H1 (cell line): ENCODE measurements at regions not wholly inside any gene's neighbourhood (a gene's known extent, or its start where the extent isn't known, plus 50 kb on each side); places are given as distances from the start of the nearest gene placed in this dataset.

Experiments
- CTCF ChIA-PET: fragments of 300-600 bp; sonication (Branson Sonifier 250); formaldehyde crosslinking; loops from one replicate; lab custom pipeline; 2021; ENCODE audit not compliant: partially characterized antibody; lab: Charles Lee
- POLR2A ChIA-PET: fragments of 300-600 bp; sonication (Branson Sonifier 250); formaldehyde crosslinking; loops from one replicate; lab custom pipeline; 2021; ENCODE audit warnings: inconsistent platforms; ENCODE audit not compliant: partially characterized antibody; lab: Charles Lee
- DNase-seq, 2 experiments: peaks; one replicate each; pipeline versions ENCODE4 v3.0.0 to v3.0.0-alpha.2; 2010 to 2022; ENCODE audit warnings: low spot score in 2 of 2, low read depth in 1 of 2, mixed read lengths in 1 of 2
- FAIRE-seq: peaks from 2 replicates; lab custom pipeline; 2011; peaks lifted over from hg19 to GRCh38; lab: Jason Lieb, UNC
- H2AFZ ChIP-seq: 2 replicates; pipeline ENCODE4 v1.8.1; 2012; ENCODE audit warnings: low read length, inconsistent platforms
- H2AK5ac ChIP-seq: 2 replicates; pipeline ENCODE4 v1.6.1; 2013; ENCODE audit warnings: low read depth, low read length
- H2BK120ac ChIP-seq: replicated peaks from 2 replicates; pipeline ENCODE3; 2013; ENCODE audit warnings: low read depth, low read length, inconsistent platforms
- H2BK12ac ChIP-seq: 2 replicates; pipeline ENCODE4 v1.6.1; 2013; ENCODE audit warnings: low read depth, low read length
- H2BK15ac ChIP-seq: 2 replicates; pipeline ENCODE4 v1.6.1; 2013; ENCODE audit warnings: low read length
- H2BK20ac ChIP-seq: 2 replicates; pipeline ENCODE4 v1.6.1; 2013; ENCODE audit warnings: low read length
- H2BK5ac ChIP-seq: 2 replicates; pipeline ENCODE4 v1.6.1; 2013; ENCODE audit warnings: low read depth, low read length
- H3K14ac ChIP-seq: 2 replicates; pipeline ENCODE4 v1.6.1; 2013; ENCODE audit warnings: inconsistent platforms; ENCODE audit not compliant: insufficient read length
- H3K18ac ChIP-seq: 2 replicates; pipeline ENCODE4 v1.6.1; 2013; ENCODE audit warnings: low read length; ENCODE audit errors: extremely low read depth
- H3K23ac ChIP-seq: 2 replicates; pipeline ENCODE4 v1.6.1; 2013; ENCODE audit warnings: inconsistent platforms; ENCODE audit not compliant: insufficient read length
- H3K23me2 ChIP-seq: 2 replicates; pipeline ENCODE4 v1.6.1; 2013; ENCODE audit warnings: low read depth, low read length
- H3K27ac ChIP-seq: 2 replicates; pipeline ENCODE4 v1.6.1; 2011; ENCODE audit warnings: low read depth, low read length, inconsistent platforms
- H3K27me3 ChIP-seq, 4 experiments: replicated peaks in 1 of 4; 1 replicate in 1 of 4; 2 replicates in 3 of 4; pipeline versions ENCODE4 v1.6.1 to v1.8.1; 2011 to 2013; ENCODE audit warnings: low read length in 3 of 4, mild to moderate bottlenecking in 3 of 4, inconsistent platforms in 2 of 4, mixed read lengths in 2 of 4, moderate library complexity in 1 of 4; ENCODE audit not compliant: control insufficient read depth in 3 of 4, insufficient read depth in 3 of 4; ENCODE audit errors: extremely low read depth in 1 of 4
- H3K36me3 ChIP-seq, 4 experiments: 2 replicates each; pipeline versions ENCODE4 v1.6.1 to v1.8.1; 2011 to 2013; ENCODE audit warnings: mild to moderate bottlenecking in 4 of 4, low read length in 3 of 4, moderate library complexity in 2 of 4, control low read depth in 1 of 4, inconsistent platforms in 1 of 4; ENCODE audit not compliant: insufficient read depth in 4 of 4, control insufficient read depth in 2 of 4
- H3K4ac ChIP-seq: replicated peaks from 2 replicates; pipeline ENCODE3; 2013; ENCODE audit warnings: low read length, low read depth, mixed read lengths, inconsistent platforms; ENCODE audit not compliant: insufficient read length
- H3K4me1 ChIP-seq, 4 experiments: replicated peaks in 1 of 4; 1 replicate in 1 of 4; 2 replicates in 3 of 4; pipeline versions ENCODE4 v1.6.1 to v1.8.1; 2011 to 2013; ENCODE audit warnings: low read length in 3 of 4, inconsistent platforms in 2 of 4, mixed read lengths in 1 of 4; ENCODE audit not compliant: insufficient read depth in 4 of 4, control insufficient read depth in 3 of 4
- H3K4me2 ChIP-seq, 2 experiments: 2 replicates each; pipeline versions ENCODE4 v1.6.1 to v1.8.1; 2011 to 2013; ENCODE audit warnings: low read depth in 2 of 2, low read length in 2 of 2, control low read depth in 1 of 2, inconsistent platforms in 1 of 2, mild to moderate bottlenecking in 1 of 2; ENCODE audit not compliant: insufficient read depth in 1 of 2
- H3K4me3 ChIP-seq, 4 experiments: fragments of 200-600, 300-600 bp in 1 of 4; sonication (generic), shearing (Covaris generic), sonication (Bioruptor Twin) in 1 of 4; 2 replicates each; pipeline versions ENCODE4 v1.5.1 to v1.8.1; 2011 to 2016; ENCODE audit warnings: low read length in 4 of 4, low read depth in 3 of 4, control low read depth in 2 of 4, inconsistent platforms in 2 of 4, mild to moderate bottlenecking in 2 of 4, mixed read lengths in 1 of 4, moderate library complexity in 1 of 4; ENCODE audit not compliant: insufficient read depth in 2 of 4; ENCODE audit errors: extremely low read depth in 1 of 4
- H3K56ac ChIP-seq: replicated peaks from 2 replicates; pipeline ENCODE3; 2013; ENCODE audit warnings: low read depth, mild to moderate bottlenecking, mixed read lengths, low read length, inconsistent platforms; ENCODE audit not compliant: insufficient read length
- H3K79me1 ChIP-seq: 2 replicates; pipeline ENCODE4 v1.6.1; 2013; ENCODE audit warnings: low read depth, low read length, control low read depth
- H3K79me2 ChIP-seq, 2 experiments: 2 replicates each; pipeline versions ENCODE4 v1.6.1 to v1.8.1; 2012 to 2013; ENCODE audit warnings: low read length in 2 of 2, mild to moderate bottlenecking in 2 of 2, inconsistent platforms in 1 of 2; ENCODE audit not compliant: insufficient read depth in 2 of 2, control insufficient read depth in 1 of 2
- H3K9ac ChIP-seq, 4 experiments: replicated peaks in 1 of 4; 1 replicate in 1 of 4; 2 replicates in 3 of 4; pipeline versions ENCODE4 v1.6.1 to v1.8.1; 2011 to 2013; ENCODE audit warnings: low read depth in 3 of 4, low read length in 3 of 4, control low read depth in 2 of 4, mild to moderate bottlenecking in 2 of 4, moderate library complexity in 2 of 4, inconsistent platforms in 1 of 4; ENCODE audit errors: extremely low read depth in 1 of 4
- H3K9me3 ChIP-seq, 2 experiments: 2 replicates each; pipeline versions ENCODE4 v1.6.1 to v1.8.1; 2012 to 2013; ENCODE audit warnings: mild to moderate bottlenecking in 2 of 2, moderate library complexity in 2 of 2, control low read depth in 1 of 2, inconsistent platforms in 1 of 2, low read depth in 1 of 2, low read length in 1 of 2, mixed read lengths in 1 of 2; ENCODE audit not compliant: insufficient read depth in 2 of 2
- H4K20me1 ChIP-seq, 2 experiments: replicated peaks in 1 of 2; 2 replicates each; pipeline versions ENCODE3 to v1.8.1; 2011 to 2013; ENCODE audit warnings: inconsistent platforms in 2 of 2, low read length in 2 of 2, mild to moderate bottlenecking in 1 of 2; ENCODE audit not compliant: insufficient read depth in 2 of 2, control insufficient read depth in 1 of 2
- H4K5ac ChIP-seq: 2 replicates; pipeline ENCODE4 v1.6.1; 2013; ENCODE audit warnings: low read length, low read depth, mixed read lengths, inconsistent platforms; ENCODE audit not compliant: insufficient read length
- H4K8ac ChIP-seq: 2 replicates; pipeline ENCODE4 v1.8.0; 2013; ENCODE audit warnings: mild to moderate bottlenecking, moderate library complexity, low read length, inconsistent platforms; ENCODE audit not compliant: insufficient read depth; ENCODE audit errors: extremely low read depth
- H4K91ac ChIP-seq: replicated peaks from 2 replicates; pipeline ENCODE3; 2013; ENCODE audit warnings: low read length, mixed read lengths, inconsistent platforms; ENCODE audit not compliant: insufficient read length
- HDAC6 ChIP-seq: IDR thresholded peaks from one replicate; pipeline ENCODE4 v1.7.1; 2012; ENCODE audit warnings: low read depth, mild to moderate bottlenecking, inconsistent platforms, low read length, moderate library complexity
- WGBS, 2 experiments: shearing (Covaris generic) in 1 of 2; methylation state at CpG; one replicate each; pipeline versions ENCODE4 v1.1.6 to v1.1.7; 2013 to 2015; ENCODE audit warnings: low lambda C conversion rate in 2 of 2, mixed read lengths in 2 of 2, inconsistent platforms in 1 of 2, low coverage in 1 of 2, missing lambda C conversion rate in 1 of 2; ENCODE audit not compliant: insufficient replicate concordance in 2 of 2, insufficient coverage in 1 of 2, insufficient read length in 1 of 2; ENCODE audit errors: extremely low coverage in 1 of 2, missing lambda C conversion rate in 1 of 2; 5-methylcytosine and 5-hydroxymethylcytosine counted together

GRCh38 chr5:164065266-164065665, 559.8 kb downstream of the MAT2B start:
- Histone ChIP-seq H3K79me2 (no peaks in the 10 kb centered on the region), H3K27me3 (no peaks in the 10 kb centered on the region), H3K23me2 (no peaks in the 10 kb centered on the region), H4K8ac (no peak overlapping the region), H3K18ac (no peak overlapping the region)
- WGBS, 2 experiments: 89% methylated on average over 2 of the region's 2 CpGs; no CpG with 5 or more reads in 1 of the 2 experiments
- POLR2A ChIA-PET: no interaction called here
- no peak for FAIRE-seq
- TF ChIP-seq HDAC6: no peak
- TF ChIP-seq, all 59 proteins: peak for 0
- Histone ChIP-seq H3K23ac (no peak overlapping the region), H2BK5ac (no peak overlapping the region), H2BK20ac (no peak overlapping the region), H2BK120ac (no peak overlapping the region), H2BK15ac (no peak overlapping the region), H3K27ac (no peak overlapping the region), H4K5ac (no peak overlapping the region), H3K56ac (no peak overlapping the region), H3K4ac (no peak overlapping the region), H3K4me1 (no peaks in the 10 kb centered on the region), H3K14ac (no peak overlapping the region), H3K4me2 (no peak overlapping the region), H3K79me1 (no peaks in the 10 kb centered on the region), H2AK5ac (no peak overlapping the region), H2BK12ac (no peak overlapping the region), H3K9ac (no peak overlapping the region), H3K9me3 (no peaks in the 10 kb centered on the region), H4K20me1 (no peaks in the 10 kb centered on the region), H2AFZ (no peak overlapping the region), H3K36me3 (no peaks in the 10 kb centered on the region), H4K91ac (no peak overlapping the region), H3K4me3 (no peak overlapping the region)
- CTCF ChIA-PET: interaction anchor here (0.6 to 1.3 kb wide), 3 partner anchors 25 to 357 kb away, joined by 3 to 4 read pairs (median 3); no protein-coding TSS in a partner anchor
- DNase-seq: no peak
